SJCRH30 (cell line): ENCODE measurements at regions not wholly inside any gene's neighbourhood (a gene's known extent, or its start where the extent isn't known, plus 50 kb on each side); places are given as distances from the start of the nearest gene placed in this dataset.
"Not testable (repeated sequence)": the region's sequence is repeated elsewhere in the genome, so short reads cannot be mapped to it uniquely, and the experiment has no call there.

Experiments
- DNase-seq, 2 experiments: peaks; one replicate each; pipeline ENCODE4 v3.0.0-alpha.2; 2015 to 2020
- H3K27ac ChIP-seq: fragments of 250-450 bp; sonication (Bioruptor Pico); 2 replicates; pipeline ENCODE4 v1.5.1; 2020; ENCODE audit warnings: mild to moderate bottlenecking, moderate library complexity
- H3K27me3 ChIP-seq: fragments of 250-450 bp; sonication (Bioruptor Pico); 2 replicates; pipeline ENCODE4 v1.5.1; 2020; ENCODE audit warnings: mild to moderate bottlenecking, moderate library complexity
- H3K36me3 ChIP-seq: fragments of 250-450 bp; sonication (Bioruptor Pico); 2 replicates; pipeline ENCODE4 v1.5.1; 2020; ENCODE audit warnings: mild to moderate bottlenecking, moderate library complexity
- H3K4me1 ChIP-seq: fragments of 250-450 bp; sonication (Bioruptor Pico); 2 replicates; pipeline ENCODE4 v1.5.1; 2020; ENCODE audit warnings: mild to moderate bottlenecking, moderate library complexity
- H3K4me3 ChIP-seq: fragments of 250-450 bp; sonication (Bioruptor Pico); 2 replicates; pipeline ENCODE4 v1.5.1; 2020; ENCODE audit warnings: mild to moderate bottlenecking, moderate library complexity
- H3K9me3 ChIP-seq: fragments of 250-450 bp; sonication (Bioruptor Pico); replicated peaks from 2 replicates; pipeline ENCODE4 v1.5.1; 2020; ENCODE audit warnings: mild to moderate bottlenecking, moderate library complexity

GRCh38 chr2:150208689-150209088, 278.8 kb downstream of the RND3 start:
- DNase-seq = no peak
- Histone ChIP-seq H3K27ac (no peak overlapping the region), H3K27me3 (no peaks in the 10 kb centered on the region), H3K4me3 (no peak overlapping the region), H3K4me1 (peaks cover 11% of the 10 kb centered on the region), H3K9me3 (no peaks in the 10 kb centered on the region), H3K36me3 (no peaks in the 10 kb centered on the region)

GRCh38 chr2:150207979-150208378, 279.5 kb downstream of the RND3 start:
- no peak for DNase-seq
- no peaks in the 10 kb centered on the region for H3K36me3 ChIP-seq
- no peaks in the 10 kb centered on the region for H3K27me3 ChIP-seq
- H3K27ac ChIP-seq = no peak overlapping the region
- no peaks in the 10 kb centered on the region for H3K9me3 ChIP-seq
- peaks cover 9% of the 10 kb centered on the region for H3K4me1 ChIP-seq
- no peak overlapping the region for H3K4me3 ChIP-seq

- Histone ChIP-seq H3K36me3 (no peaks in the 10 kb centered on the region), H3K27me3 (no peaks in the 10 kb centered on the region), H3K27ac (no peak overlapping the region), H3K9me3 (no peaks in the 10 kb centered on the region), H3K4me3 (no peak overlapping the region), H3K4me1 (no peaks in the 10 kb centered on the region)
- DNase-seq = no peak
Measured at GRCh38 chr2:150204451-150204850, 283.0 kb downstream of the RND3 start.

- H3K36me3 ChIP-seq, H3K27ac ChIP-seq, H3K4me1 ChIP-seq, DNase-seq, H3K4me3 ChIP-seq, H3K27me3 ChIP-seq, H3K9me3 ChIP-seq: not testable (repeated sequence)
Measured at GRCh38 chr2:150194816-150195215, 292.7 kb downstream of the RND3 start.

GRCh38 chr2:150192701-150193100, 294.8 kb downstream of the RND3 start:
- Histone ChIP-seq H3K36me3 (no peaks in the 10 kb centered on the region), H3K4me3 (no peak overlapping the region), H3K27me3 (no peaks in the 10 kb centered on the region), H3K4me1 (peaks cover 2% of the 10 kb centered on the region; the same call in 1 of the 2 replicates), H3K9me3 (no peaks in the 10 kb centered on the region; the same call in 1 of the 2 replicates), H3K27ac (no peak overlapping the region)
- DNase-seq = no peak

- DNase-seq = peak in 1 of 2 experiments; percentile 10
- no peak overlapping the region for H3K27ac ChIP-seq
- H3K27me3 ChIP-seq = no peaks in the 10 kb centered on the region
- peaks cover 2% of the 10 kb centered on the region; the same call in 1 of the 2 replicates for H3K4me1 ChIP-seq
- H3K36me3 ChIP-seq = no peaks in the 10 kb centered on the region
- H3K4me3 ChIP-seq = no peak overlapping the region
- no peaks in the 10 kb centered on the region; the same call in 1 of the 2 replicates for H3K9me3 ChIP-seq
Measured at GRCh38 chr2:150191349-150191748, 296.1 kb downstream of the RND3 start.

GRCh38 chr2:150190546-150190945, 296.9 kb downstream of the RND3 start:
- H3K4me3 ChIP-seq = no peak overlapping the region
- no peak for DNase-seq
- H3K27ac ChIP-seq = no peak overlapping the region
- no peaks in the 10 kb centered on the region for H3K27me3 ChIP-seq
- peaks cover 2% of the 10 kb centered on the region; the same call in 1 of the 2 replicates for H3K4me1 ChIP-seq
- no peaks in the 10 kb centered on the region for H3K36me3 ChIP-seq
- H3K9me3 ChIP-seq = no peaks in the 10 kb centered on the region; the same call in 1 of the 2 replicates

GRCh38 chr2:150188800-150189199, 298.7 kb downstream of the RND3 start:
- H3K27ac ChIP-seq = no peak overlapping the region
- H3K36me3 ChIP-seq = no peaks in the 10 kb centered on the region
- no peak for DNase-seq
- no peaks in the 10 kb centered on the region for H3K27me3 ChIP-seq
- H3K4me3 ChIP-seq = no peak overlapping the region
- H3K4me1 ChIP-seq = peaks cover 2% of the 10 kb centered on the region; the same call in 1 of the 2 replicates
- H3K9me3 ChIP-seq = no peaks in the 10 kb centered on the region

GRCh38 chr2:150188177-150188576, 299.3 kb downstream of the RND3 start:
- H3K4me1 ChIP-seq = peaks cover 2% of the 10 kb centered on the region; the same call in 1 of the 2 replicates
- H3K27ac ChIP-seq = no peak overlapping the region
- no peaks in the 10 kb centered on the region for H3K9me3 ChIP-seq
- no peaks in the 10 kb centered on the region for H3K36me3 ChIP-seq
- H3K27me3 ChIP-seq = no peaks in the 10 kb centered on the region
- DNase-seq = peak in 1 of 2 experiments; percentile 11
- no peak overlapping the region for H3K4me3 ChIP-seq

GRCh38 chr2:150182566-150183235, 304.8 kb downstream of the RND3 start:
- Histone ChIP-seq H3K36me3 (no peaks in the 10 kb centered on the region), H3K27me3 (no peaks in the 10 kb centered on the region), H3K4me1 (no peaks in the 10 kb centered on the region), H3K9me3 (no peaks in the 10 kb centered on the region), H3K4me3 (no peak overlapping the region), H3K27ac (no peak overlapping the region)
- DNase-seq = no peak

GRCh38 chr2:150178591-150178990, 308.9 kb downstream of the RND3 start:
- no peak for DNase-seq
- no peaks in the 10 kb centered on the region for H3K36me3 ChIP-seq
- no peak overlapping the region for H3K27ac ChIP-seq
- no peaks in the 10 kb centered on the region for H3K27me3 ChIP-seq
- H3K9me3 ChIP-seq = no peaks in the 10 kb centered on the region
- no peaks in the 10 kb centered on the region for H3K4me1 ChIP-seq
- H3K4me3 ChIP-seq = no peak overlapping the region

- Histone ChIP-seq H3K4me3 (no peak overlapping the region), H3K27ac (no peak overlapping the region), H3K36me3 (no peaks in the 10 kb centered on the region), H3K9me3 (no peaks in the 10 kb centered on the region), H3K4me1 (no peaks in the 10 kb centered on the region), H3K27me3 (no peaks in the 10 kb centered on the region)
- DNase-seq = no peak
Measured at GRCh38 chr2:150174971-150175421, 312.5 kb downstream of the RND3 start.

GRCh38 chr2:150174056-150174805, 313.2 kb downstream of the RND3 start:
- no peaks in the 10 kb centered on the region for H3K27me3 ChIP-seq
- DNase-seq = no peak
- H3K36me3 ChIP-seq = no peaks in the 10 kb centered on the region
- H3K4me3 ChIP-seq = no peak overlapping the region
- H3K9me3 ChIP-seq = no peaks in the 10 kb centered on the region
- no peak overlapping the region for H3K27ac ChIP-seq
- no peaks in the 10 kb centered on the region for H3K4me1 ChIP-seq

GRCh38 chr2:150171065-150171548, 316.4 kb downstream of the RND3 start:
- peaks cover 8% of the 10 kb centered on the region for H3K4me1 ChIP-seq
- no peak overlapping the region for H3K27ac ChIP-seq
- H3K9me3 ChIP-seq = no peaks in the 10 kb centered on the region
- DNase-seq = no peak
- H3K36me3 ChIP-seq = no peaks in the 10 kb centered on the region
- no peak overlapping the region for H3K4me3 ChIP-seq
- H3K27me3 ChIP-seq = no peaks in the 10 kb centered on the region

- DNase-seq = no peak
- H3K36me3 ChIP-seq = no peaks in the 10 kb centered on the region
Measured at GRCh38 chr2:150169237-150169629, 318.2 kb downstream of the RND3 start.

More at GRCh38 chr2:150169237-150169629, 318.2 kb downstream of the RND3 start:
- Histone ChIP-seq H3K27me3 (no peaks in the 10 kb centered on the region), H3K4me3 (no peak overlapping the region), H3K4me1 (peaks cover 8% of the 10 kb centered on the region), H3K9me3 (no peaks in the 10 kb centered on the region), H3K27ac (no peak overlapping the region)
